Neural cell (in vitro differentiated cells): ENCODE measurements at regions not wholly inside any gene's neighbourhood (a gene's known extent, or its start where the extent isn't known, plus 50 kb on each side); places are given as distances from the start of the nearest gene placed in this dataset.

Experiments
- H2AFZ ChIP-seq: fragments of 200-600, 300-800 bp; sonication (generic), shearing (Covaris generic); 2 replicates; pipeline ENCODE4 v1.6.0; 2014; ENCODE audit warnings: low read depth, mild to moderate bottlenecking, antibody characterized with exemption, low read length, moderate library complexity
- H3F3A ChIP-seq: fragments of 200-600 bp; shearing (Covaris generic); 2 replicates; pipeline ENCODE4 v1.6.1; 2016; ENCODE audit warnings: mild to moderate bottlenecking, moderate library complexity, mixed read lengths, antibody characterized with exemption, low read length; ENCODE audit not compliant: insufficient read depth, poor library complexity, severe bottlenecking
- H3K27ac ChIP-seq: fragments of 200-600, 300-800 bp; sonication (generic), shearing (Covaris generic); 2 replicates; pipeline ENCODE4 v1.5.1; 2014; ENCODE audit warnings: mild to moderate bottlenecking, low read length, moderate library complexity
- H3K27me3 ChIP-seq: fragments of 300-800, 200-600 bp; sonication (generic), shearing (Covaris generic); 2 replicates; pipeline ENCODE4 v1.6.0; 2014; ENCODE audit warnings: mild to moderate bottlenecking, low read depth, low read length, moderate library complexity; ENCODE audit not compliant: insufficient read depth
- H3K36me3 ChIP-seq: fragments of 300-800, 200-600 bp; sonication (generic), shearing (Covaris generic); 2 replicates; pipeline ENCODE4 v1.5.1; 2014; ENCODE audit warnings: mild to moderate bottlenecking, antibody characterized with exemption, low read length, moderate library complexity; ENCODE audit not compliant: insufficient read depth
- H3K4me2 ChIP-seq: fragments of 300-800, 200-600 bp; sonication (generic), shearing (Covaris generic); 2 replicates; pipeline ENCODE4 v1.6.0; 2014; ENCODE audit warnings: mild to moderate bottlenecking, low read length
- H3K4me3 ChIP-seq: fragments of 300-800, 200-600 bp; sonication (generic), shearing (Covaris generic); 2 replicates; pipeline ENCODE4 v1.5.1; 2014; ENCODE audit warnings: mild to moderate bottlenecking, low read length, moderate library complexity
- H3K79me2 ChIP-seq: fragments of 200-600 bp; shearing (Covaris generic); replicated peaks from 2 replicates; pipeline ENCODE4 v1.6.0; 2014; ENCODE audit warnings: mild to moderate bottlenecking, low read length, moderate library complexity; ENCODE audit not compliant: insufficient read depth
- H3K9ac ChIP-seq: fragments of 300-800, 200-600 bp; sonication (generic), shearing (Covaris generic); 2 replicates; pipeline ENCODE4 v1.6.1; 2016; ENCODE audit warnings: mild to moderate bottlenecking, low read length, mixed read lengths
- H3K9me2 ChIP-seq: fragments of 200-600 bp; shearing (Covaris generic); 2 replicates; pipeline ENCODE4 v1.6.1; 2016; ENCODE audit warnings: mild to moderate bottlenecking, low read length, mixed read lengths; ENCODE audit not compliant: insufficient read depth
- H3K9me3 ChIP-seq: fragments of 200-600, 300-800 bp; sonication (generic), shearing (Covaris generic); 2 replicates; pipeline ENCODE4 v1.6.1; 2016; ENCODE audit warnings: mild to moderate bottlenecking, mixed run types, low read length, moderate library complexity, mixed read lengths
- H4K20me1 ChIP-seq: fragments of 200-600 bp; shearing (Covaris generic); 2 replicates; pipeline ENCODE4 v1.6.1; 2016; ENCODE audit warnings: mild to moderate bottlenecking, mixed run types; ENCODE audit not compliant: insufficient read depth
- CTCF ChIP-seq: fragments of 450-650 bp; IDR thresholded peaks from 2 replicates; pipeline ENCODE4 v1.5.1; 2014; ENCODE audit warnings: antibody characterized with exemption, mild to moderate bottlenecking, moderate library complexity; ENCODE audit not compliant: poor library complexity, severe bottlenecking
- EP300 ChIP-seq: fragments of 450-650 bp; conservative IDR thresholded peaks from 2 replicates; pipeline ENCODE4 v1.6.1; 2014; ENCODE audit warnings: antibody characterized with exemption, mild to moderate bottlenecking, moderate library complexity; ENCODE audit not compliant: poor library complexity, severe bottlenecking
- EZH2 ChIP-seq: fragments of 200-600, 300-800 bp; shearing (Covaris generic), sonication (generic); IDR thresholded peaks from 2 replicates; pipeline ENCODE4 v1.6.1; 2014; ENCODE audit warnings: antibody characterized with exemption, low read length, borderline replicate concordance, mild to moderate bottlenecking; ENCODE audit not compliant: insufficient read depth, poor library complexity, severe bottlenecking
- MXI1 ChIP-seq: fragments of 450-650 bp; conservative IDR thresholded peaks from 2 replicates; pipeline ENCODE4 v1.6.1; 2014; ENCODE audit warnings: antibody characterized with exemption, mild to moderate bottlenecking; ENCODE audit not compliant: poor library complexity, severe bottlenecking
- POLR2AphosphoS5 ChIP-seq: IDR thresholded peaks from 2 replicates; pipeline ENCODE4 v1.6.1; 2012
- RAD21 ChIP-seq: fragments of 450-650 bp; conservative IDR thresholded peaks from 2 replicates; pipeline ENCODE4 v1.6.1; 2014; ENCODE audit warnings: antibody characterized with exemption, mild to moderate bottlenecking, moderate library complexity
- REST ChIP-seq: IDR thresholded peaks from 2 replicates; pipeline ENCODE4 v1.6.1; 2012; ENCODE audit warnings: borderline replicate concordance
- SMC3 ChIP-seq: fragments of 450-650 bp; conservative IDR thresholded peaks from 2 replicates; pipeline ENCODE4 v1.6.1; 2014; ENCODE audit warnings: antibody characterized with exemption, mild to moderate bottlenecking, moderate library complexity; ENCODE audit not compliant: poor library complexity
- TAF1 ChIP-seq: IDR thresholded peaks from 2 replicates; pipeline ENCODE4 v1.6.1; 2012; ENCODE audit warnings: low read depth

DNA sequence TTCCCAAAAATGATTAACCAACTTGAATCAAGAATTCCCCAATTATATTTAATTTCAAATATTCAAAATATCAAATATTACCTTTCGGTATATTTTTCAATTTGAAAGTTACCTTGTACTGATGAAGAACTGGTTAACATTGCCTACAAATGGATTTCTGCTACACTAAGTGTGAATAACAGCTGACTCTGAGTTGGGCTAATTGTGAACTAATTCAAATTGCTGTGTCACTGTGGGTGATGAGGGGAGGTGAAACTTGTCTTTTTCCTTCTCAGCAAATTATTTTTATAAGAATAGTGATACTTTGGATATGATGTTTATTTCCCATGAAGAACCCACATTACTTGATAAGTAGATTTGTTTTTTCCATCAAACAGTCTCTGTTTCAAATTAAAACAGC lies 103.4 kb upstream of the RPS23 start:
- H4K20me1 ChIP-seq, result no peaks in the 10 kb centered on the region
- H3K79me2 ChIP-seq, result no peaks in the 10 kb centered on the region
- TF ChIP-seq CTCF (no peak), EZH2 (no peak), TAF1 (no peak), RAD21 (no peak), EP300 (no peak), MXI1 (no peak), REST (no peak), POLR2AphosphoS5 (no peak), SMC3 (no peak)

GRCh38 chr5:82376307-82376706 lies 98.2 kb upstream of the RPS23 start:
- H3K4me2 ChIP-seq, result no peak overlapping the region
- no peaks in the 10 kb centered on the region for H3K79me2 ChIP-seq
- no peak overlapping the region for H3K9ac ChIP-seq
- H3K27ac ChIP-seq, result no peak overlapping the region
- no peaks in the 10 kb centered on the region for H3K36me3 ChIP-seq
- no peak overlapping the region for H3K4me3 ChIP-seq
- H3K9me2 ChIP-seq, result no peaks in the 10 kb centered on the region
- H2AFZ ChIP-seq, result no peak overlapping the region
- H3K9me3 ChIP-seq, result no peaks in the 10 kb centered on the region
- TF ChIP-seq SMC3 (no peak), POLR2AphosphoS5 (no peak), TAF1 (no peak), MXI1 (no peak)
- H4K20me1 ChIP-seq, result no peaks in the 10 kb centered on the region
- H3F3A ChIP-seq, result no peaks in the 10 kb centered on the region
- H3K27me3 ChIP-seq, result no peaks in the 10 kb centered on the region

More for the DNA sequence above, 103.4 kb upstream of the RPS23 start:
- H3K9me2 ChIP-seq, result no peaks in the 10 kb centered on the region
- no peaks in the 10 kb centered on the region for H3K27me3 ChIP-seq
- no peak overlapping the region for H3K4me3 ChIP-seq
- no peak overlapping the region for H3K27ac ChIP-seq
- H3K9me3 ChIP-seq, result no peaks in the 10 kb centered on the region
- no peak overlapping the region for H3K4me2 ChIP-seq
- H2AFZ ChIP-seq, result no peak overlapping the region
- H3F3A ChIP-seq, result no peaks in the 10 kb centered on the region
- no peak overlapping the region for H3K9ac ChIP-seq
- no peaks in the 10 kb centered on the region for H3K36me3 ChIP-seq
